HEK293T (cell line): ENCODE measurements at regions not wholly inside any gene's neighbourhood (a gene's known extent, or its start where the extent isn't known, plus 50 kb on each side); places are given as distances from the start of the nearest gene placed in this dataset.

Experiments
- BHLHE40 ChIP-seq: fragments of 450-650 bp; IDR thresholded peaks from 2 replicates; pipeline ENCODE4 v1.6.1; 2016; ENCODE audit warnings: mild to moderate bottlenecking, moderate library complexity, borderline replicate concordance
- CTBP1 ChIP-seq: fragments of 450-650 bp; IDR thresholded peaks from 2 replicates; pipeline ENCODE4 v1.6.1; 2016; ENCODE audit warnings: borderline replicate concordance
- ELF4 ChIP-seq: fragments of 450-650 bp; IDR thresholded peaks from 2 replicates; pipeline ENCODE4 v1.6.1; 2017; ENCODE audit warnings: antibody characterized with exemption
- FOXA1 ChIP-seq: fragments of 450-650 bp; IDR thresholded peaks from 2 replicates; pipeline ENCODE4 v1.6.1; 2016; ENCODE audit warnings: mild to moderate bottlenecking
- FOXM1 ChIP-seq: fragments of 450-650 bp; IDR thresholded peaks from 2 replicates; pipeline ENCODE4 v1.6.1; 2017; ENCODE audit warnings: mild to moderate bottlenecking, borderline replicate concordance
- L3MBTL2 ChIP-seq: fragments of 450-650 bp; conservative IDR thresholded peaks from 2 replicates; pipeline ENCODE4 v1.6.1; 2016; ENCODE audit warnings: mild to moderate bottlenecking
- SUZ12 ChIP-seq: fragments of 450-650 bp; IDR thresholded peaks from 2 replicates; pipeline ENCODE4 v1.6.1; 2016; ENCODE audit warnings: mild to moderate bottlenecking
- TF ChIP-seq, protein P1 (sequence below): fragments of 450-650 bp; IDR thresholded peaks from 2 replicates; pipeline ENCODE4 v1.6.1; 2016

DNA sequence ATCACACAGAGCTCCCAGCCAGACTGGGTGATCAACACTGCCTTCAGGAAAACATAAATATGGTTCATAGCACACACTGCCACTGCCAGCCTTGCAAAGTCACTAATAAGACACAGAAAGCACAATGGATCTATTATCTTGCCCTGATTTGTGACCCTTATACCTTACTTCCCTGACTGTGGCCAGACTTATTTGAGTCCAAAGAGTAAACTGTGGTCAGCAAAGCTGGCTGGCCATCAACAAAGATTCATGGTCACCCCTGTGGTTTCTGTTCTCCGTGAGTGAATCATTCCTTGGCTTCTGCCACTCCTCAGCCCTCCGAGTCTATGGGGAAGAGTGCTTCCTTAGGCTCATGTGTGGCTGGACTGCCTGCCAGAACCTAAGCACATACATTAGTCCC is 437.7 kb downstream of the RAP2B start:
- no peak for TF ChIP-seq FOXA1
- no peak for TF ChIP-seq L3MBTL2
- no peak for TF ChIP-seq FOXM1
- TF ChIP-seq, protein P1, sequence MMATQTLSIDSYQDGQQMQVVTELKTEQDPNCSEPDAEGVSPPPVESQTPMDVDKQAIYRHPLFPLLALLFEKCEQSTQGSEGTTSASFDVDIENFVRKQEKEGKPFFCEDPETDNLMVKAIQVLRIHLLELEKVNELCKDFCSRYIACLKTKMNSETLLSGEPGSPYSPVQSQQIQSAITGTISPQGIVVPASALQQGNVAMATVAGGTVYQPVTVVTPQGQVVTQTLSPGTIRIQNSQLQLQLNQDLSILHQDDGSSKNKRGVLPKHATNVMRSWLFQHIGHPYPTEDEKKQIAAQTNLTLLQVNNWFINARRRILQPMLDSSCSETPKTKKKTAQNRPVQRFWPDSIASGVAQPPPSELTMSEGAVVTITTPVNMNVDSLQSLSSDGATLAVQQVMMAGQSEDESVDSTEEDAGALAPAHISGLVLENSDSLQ: no peak
- TF ChIP-seq SUZ12: no peak
- TF ChIP-seq BHLHE40: no peak
- TF ChIP-seq CTBP1: no peak
- TF ChIP-seq ELF4: no peak
